OCI-LY3 (cell line): ENCODE measurements at regions not wholly inside any gene's neighbourhood (a gene's known extent, or its start where the extent isn't known, plus 50 kb on each side); places are given as distances from the start of the nearest gene placed in this dataset.

ENCODE experiments used
- EZH2phosphoT487 ChIP-seq: fragments of 200-600 bp; shearing (Covaris generic); IDR thresholded peaks from 2 replicates; pipeline ENCODE4 v1.6.1; 2018; ENCODE audit warnings: antibody characterized with exemption, mixed run types, low read depth
- TF ChIP-seq, protein P1 (sequence below): fragments of 200-600, 300-600 bp; sonication (generic); IDR thresholded peaks from 2 replicates; pipeline ENCODE4 v1.5.1; 2014; ENCODE audit warnings: antibody characterized with exemption, low read length, low read depth

DNA sequence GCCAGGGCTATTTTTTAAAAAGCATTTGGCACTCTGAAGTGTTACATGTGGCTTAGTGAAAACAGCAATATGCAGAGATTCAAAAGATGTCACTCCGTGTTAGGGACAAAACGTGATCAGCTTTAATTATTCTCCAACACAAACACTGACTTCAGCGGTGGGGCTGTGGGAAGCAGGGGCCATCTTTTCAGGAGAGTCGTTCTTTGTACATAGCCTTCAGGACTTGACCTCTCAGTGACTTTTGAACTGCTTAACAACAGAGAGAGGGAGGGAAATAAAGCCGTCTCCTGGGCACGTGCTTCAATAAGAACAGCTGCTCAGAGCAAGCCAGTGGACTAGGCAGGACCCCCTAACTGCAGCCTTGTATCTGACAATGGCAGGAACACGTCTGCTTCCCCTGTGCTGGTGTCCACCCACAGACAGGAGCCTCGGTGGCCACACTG lies 95.0 kb upstream of the HDAC4 start:
- TF ChIP-seq, protein P1, sequence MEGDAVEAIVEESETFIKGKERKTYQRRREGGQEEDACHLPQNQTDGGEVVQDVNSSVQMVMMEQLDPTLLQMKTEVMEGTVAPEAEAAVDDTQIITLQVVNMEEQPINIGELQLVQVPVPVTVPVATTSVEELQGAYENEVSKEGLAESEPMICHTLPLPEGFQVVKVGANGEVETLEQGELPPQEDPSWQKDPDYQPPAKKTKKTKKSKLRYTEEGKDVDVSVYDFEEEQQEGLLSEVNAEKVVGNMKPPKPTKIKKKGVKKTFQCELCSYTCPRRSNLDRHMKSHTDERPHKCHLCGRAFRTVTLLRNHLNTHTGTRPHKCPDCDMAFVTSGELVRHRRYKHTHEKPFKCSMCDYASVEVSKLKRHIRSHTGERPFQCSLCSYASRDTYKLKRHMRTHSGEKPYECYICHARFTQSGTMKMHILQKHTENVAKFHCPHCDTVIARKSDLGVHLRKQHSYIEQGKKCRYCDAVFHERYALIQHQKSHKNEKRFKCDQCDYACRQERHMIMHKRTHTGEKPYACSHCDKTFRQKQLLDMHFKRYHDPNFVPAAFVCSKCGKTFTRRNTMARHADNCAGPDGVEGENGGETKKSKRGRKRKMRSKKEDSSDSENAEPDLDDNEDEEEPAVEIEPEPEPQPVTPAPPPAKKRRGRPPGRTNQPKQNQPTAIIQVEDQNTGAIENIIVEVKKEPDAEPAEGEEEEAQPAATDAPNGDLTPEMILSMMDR, result no peak
- no peak for TF ChIP-seq EZH2phosphoT487
